ENCODE measurements at regions not wholly inside any gene's neighbourhood (a gene's known extent, or its start where the extent isn't known, plus 50 kb on each side); places are given as distances from the start of the nearest gene placed in this dataset.

- H3K79me2 ChIP-seq (ENCODE audit: control insufficient read depth, insufficient read depth, low read length) = no peaks in the 10 kb centered on the region
- peaks cover 10% of the 10 kb centered on the region for H3K4me1 Mint-ChIP-seq
- H3K9me3 ChIP-seq (ENCODE audit: control extremely low read depth in 1 of 3, control insufficient read depth in 2 of 3, insufficient read depth in 1 of 3, low read length in 2 of 3) = no peaks in the 10 kb centered on the region
- H3K36me3 ChIP-seq (replicated peaks in 1 of 2; ENCODE audit: control extremely low read depth in 1 of 2, control insufficient read depth in 1 of 2, extremely low read depth in 1 of 2, insufficient read depth in 2 of 2, low read length in 1 of 2) = no peaks in the 10 kb centered on the region
- H2AFZ ChIP-seq (ENCODE audit: insufficient read depth, low read depth, low read length, poor library complexity, severe bottlenecking) = no peak overlapping the region
- no peak overlapping the region for H3K4me3 ChIP-seq (ENCODE audit: control extremely low read depth in 1 of 5, extremely low read depth in 1 of 5, insufficient read depth in 1 of 5, low read depth in 2 of 5, low read length in 4 of 5)
- no peak for TF ChIP-seq CTCF (IDR thresholded peaks at IDR 0.05)
- no peak overlapping the region for H3K27ac ChIP-seq (ENCODE audit: low read length in 2 of 2)
- no peaks in the 10 kb centered on the region for H3K27me3 ChIP-seq (replicated peaks in 1 of 4; ENCODE audit: control extremely low read depth in 1 of 4, control insufficient read depth in 3 of 4, insufficient read depth in 4 of 4, low read length in 3 of 4)
- H3K27ac Mint-ChIP-seq = no peak overlapping the region
- H3K4me1 ChIP-seq (ENCODE audit: control insufficient read depth in 2 of 2, insufficient read depth in 2 of 2, low read length in 2 of 2) = peaks cover 0 to 6% of the 10 kb centered on the region in 2 donors
- WGBS (ENCODE audit: insufficient coverage) = 90% methylated on average over 1 of the region's 7 CpGs
- DNase-seq = no peak
- ChIA-PET POLR2A (no interaction called here), CTCF (interaction anchor here (7.5 to 10.5 kb wide), 2 partner anchors 97 to 162 kb away, joined by 175 to 203 read pairs; no protein-coding TSS in a partner anchor)
- intact Hi-C loops (cut with micrococcal nuclease) = no loop called here
- no peaks in the 10 kb centered on the region for H4K20me1 ChIP-seq (ENCODE audit: control insufficient read depth, insufficient read depth, low read length, poor library complexity, severe bottlenecking)
- no peak overlapping the region for H3K4me2 ChIP-seq (replicated peaks; ENCODE audit: low read depth, low read length, poor library complexity, severe bottlenecking)
- no peak overlapping the region for H3K9ac ChIP-seq (ENCODE audit: low read length)
- ATAC-seq (ENCODE audit: low read depth) = no peak
- no peaks in the 10 kb centered on the region for H3K9me3 Mint-ChIP-seq (ENCODE audit: insufficient read depth)
- H3K4me3 Mint-ChIP-seq = no peak overlapping the region
- peaks cover 4% of the 10 kb centered on the region for H3K27me3 Mint-ChIP-seq
These were observed 68.5 kb downstream of the NDUFS5 start for GRCh38 chr1:39094685-39095084.

GRCh38 chr1:39098546-39099250, 72.5 kb downstream of the NDUFS5 start:
- H3K4me3 Mint-ChIP-seq = no peak overlapping the region
- peak overlapping the region; percentile 6 for H3K27ac Mint-ChIP-seq
- POLR2A ChIA-PET = no interaction called here

More at GRCh38 chr1:39098546-39099250, 72.5 kb downstream of the NDUFS5 start:
- peak; percentile 85 for DNase-seq
- H3K27me3 ChIP-seq (replicated peaks in 1 of 4; ENCODE audit: control extremely low read depth in 1 of 4, control insufficient read depth in 3 of 4, insufficient read depth in 4 of 4, low read length in 3 of 4) = no peaks in the 10 kb centered on the region
- no peaks in the 10 kb centered on the region for H4K20me1 ChIP-seq (ENCODE audit: control insufficient read depth, insufficient read depth, low read length, poor library complexity, severe bottlenecking)
- H3K4me1 ChIP-seq (ENCODE audit: control insufficient read depth in 2 of 2, insufficient read depth in 2 of 2, low read length in 2 of 2) = peaks cover 17 to 23% of the 10 kb centered on the region in 2 donors
- H2AFZ ChIP-seq (ENCODE audit: insufficient read depth, low read depth, low read length, poor library complexity, severe bottlenecking) = no peak overlapping the region
- intact Hi-C loops (cut with micrococcal nuclease) = loop anchor here (1.0 to 2.0 kb wide), 4 partner anchors 94 to 554 kb away; no protein-coding TSS in a partner anchor
- no peaks in the 10 kb centered on the region for H3K9me3 ChIP-seq (ENCODE audit: control extremely low read depth in 1 of 3, control insufficient read depth in 2 of 3, insufficient read depth in 1 of 3, low read length in 2 of 3)
- no peaks in the 10 kb centered on the region for H3K79me2 ChIP-seq (ENCODE audit: control insufficient read depth, insufficient read depth, low read length)
- CTCF ChIA-PET = interaction anchor here (0.6 to 10.5 kb wide), 46 partner anchors 9 to 440 kb away, joined by 3 to 203 read pairs (median 4); partner anchors contain the start of gene AKIRIN1
- TF ChIP-seq EZH2 (IDR thresholded peaks at IDR 0.05; ENCODE audit: borderline replicate concordance, insufficient read depth, low read depth, low read length, poor library complexity, severe bottlenecking) = no peak
- peak; percentile 79 for TF ChIP-seq CTCF (IDR thresholded peaks at IDR 0.05)
- WGBS (ENCODE audit: insufficient coverage) = 37% methylated on average over 6 of the region's 6 CpGs
- H3K9ac ChIP-seq (ENCODE audit: low read length) = no peak overlapping the region
- Mint-ChIP-seq H3K4me1 (peaks cover 22% of the 10 kb centered on the region), H3K27me3 (no peaks in the 10 kb centered on the region), H3K9me3 (ENCODE audit: insufficient read depth) (no peaks in the 10 kb centered on the region)
- no peak overlapping the region for H3K27ac ChIP-seq (ENCODE audit: low read length in 2 of 2)
- H3K4me2 ChIP-seq (replicated peaks; ENCODE audit: low read depth, low read length, poor library complexity, severe bottlenecking) = no peak overlapping the region
- H3K36me3 ChIP-seq (replicated peaks in 1 of 2; ENCODE audit: control extremely low read depth in 1 of 2, control insufficient read depth in 1 of 2, extremely low read depth in 1 of 2, insufficient read depth in 2 of 2, low read length in 1 of 2) = no peaks in the 10 kb centered on the region
- ATAC-seq (ENCODE audit: low read depth) = peak; percentile 34
- H3K4me3 ChIP-seq (ENCODE audit: control extremely low read depth in 1 of 5, extremely low read depth in 1 of 5, insufficient read depth in 1 of 5, low read depth in 2 of 5, low read length in 4 of 5) = no peak overlapping the region

Data from B cell (primary cell).